ENCODE measurements at regions not wholly inside any gene's neighbourhood (a gene's known extent, or its start where the extent isn't known, plus 50 kb on each side); places are given as distances from the start of the nearest gene placed in this dataset.

DNA sequence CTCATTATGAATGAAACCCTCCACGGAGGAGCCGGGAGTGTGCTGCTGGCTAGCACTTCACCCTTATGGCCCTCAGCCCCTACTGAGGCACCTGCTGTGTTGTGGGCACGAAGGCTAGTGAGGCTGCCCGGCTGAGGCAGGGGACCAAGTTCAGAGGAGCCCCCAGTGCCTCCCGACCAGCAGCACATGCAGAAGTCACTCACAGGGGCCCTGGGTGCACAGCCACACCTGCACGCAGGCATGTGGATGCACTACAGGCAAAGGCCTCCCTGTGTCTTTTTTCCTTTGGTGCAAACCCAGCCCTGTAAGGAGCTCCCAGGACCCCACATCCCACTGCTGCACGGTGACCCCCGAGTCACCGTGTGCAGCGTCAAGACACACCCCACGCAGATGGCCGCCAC is 261.5 kb downstream of the BRD1 start:
- WGBS, 3 donors: 58 to 79% (median 65%) methylated on average over 12 of the region's 12 CpGs
- H3K4me1 ChIP-seq: no peaks in the 10 kb centered on the region
- H3K36me3 ChIP-seq (ENCODE audit: insufficient read depth in 1 of 2, low read depth in 1 of 2): no peaks in the 10 kb centered on the region
- H3K9me3 ChIP-seq: no peaks in the 10 kb centered on the region
- no peaks in the 10 kb centered on the region for H3K27me3 ChIP-seq (ENCODE audit: insufficient read depth in 3 of 3, low read length in 2 of 3)
- TF ChIP-seq, protein P1, sequence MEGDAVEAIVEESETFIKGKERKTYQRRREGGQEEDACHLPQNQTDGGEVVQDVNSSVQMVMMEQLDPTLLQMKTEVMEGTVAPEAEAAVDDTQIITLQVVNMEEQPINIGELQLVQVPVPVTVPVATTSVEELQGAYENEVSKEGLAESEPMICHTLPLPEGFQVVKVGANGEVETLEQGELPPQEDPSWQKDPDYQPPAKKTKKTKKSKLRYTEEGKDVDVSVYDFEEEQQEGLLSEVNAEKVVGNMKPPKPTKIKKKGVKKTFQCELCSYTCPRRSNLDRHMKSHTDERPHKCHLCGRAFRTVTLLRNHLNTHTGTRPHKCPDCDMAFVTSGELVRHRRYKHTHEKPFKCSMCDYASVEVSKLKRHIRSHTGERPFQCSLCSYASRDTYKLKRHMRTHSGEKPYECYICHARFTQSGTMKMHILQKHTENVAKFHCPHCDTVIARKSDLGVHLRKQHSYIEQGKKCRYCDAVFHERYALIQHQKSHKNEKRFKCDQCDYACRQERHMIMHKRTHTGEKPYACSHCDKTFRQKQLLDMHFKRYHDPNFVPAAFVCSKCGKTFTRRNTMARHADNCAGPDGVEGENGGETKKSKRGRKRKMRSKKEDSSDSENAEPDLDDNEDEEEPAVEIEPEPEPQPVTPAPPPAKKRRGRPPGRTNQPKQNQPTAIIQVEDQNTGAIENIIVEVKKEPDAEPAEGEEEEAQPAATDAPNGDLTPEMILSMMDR (IDR thresholded peaks at IDR 0.05): no peak
- no peak for ATAC-seq
- H3K4me3 ChIP-seq: no peak overlapping the region
- H3K27ac ChIP-seq: no peak overlapping the region
- DNase-seq: no peak
- intact Hi-C loops (cut with DNase I): no loop called here

DNA sequence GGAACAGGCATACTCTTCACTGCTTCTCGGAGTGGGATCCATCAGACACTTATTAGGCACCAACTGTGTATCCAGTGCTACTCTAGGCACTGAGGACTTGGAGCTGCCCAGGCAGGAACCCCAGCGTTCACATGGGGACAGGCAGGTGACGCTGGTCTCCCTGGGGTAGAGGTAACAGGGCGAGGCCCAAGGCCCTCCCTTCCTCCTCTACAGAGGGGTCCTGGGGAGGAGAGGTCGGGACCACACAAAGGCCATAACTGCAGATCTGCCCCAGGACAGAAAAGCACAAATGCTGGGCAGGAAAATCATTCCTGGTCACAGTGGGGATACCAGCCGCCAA is 262.2 kb downstream of the BRD1 start:
- no peak overlapping the region for H3K27ac ChIP-seq
- TF ChIP-seq, protein P1 (IDR thresholded peaks at IDR 0.05): no peak
- no peak overlapping the region for H3K4me3 ChIP-seq
- no peaks in the 10 kb centered on the region for H3K9me3 ChIP-seq
- H3K27me3 ChIP-seq (ENCODE audit: insufficient read depth in 3 of 3, low read length in 2 of 3): no peaks in the 10 kb centered on the region
- no peak for DNase-seq
- H3K4me1 ChIP-seq: no peaks in the 10 kb centered on the region
- 71 to 72% (median 71%) methylated on average over 5 to 6 of the region's 6 CpGs for whole genome bisulfite sequencing, 3 donors
- ATAC-seq: no peak
- no peaks in the 10 kb centered on the region for H3K36me3 ChIP-seq (ENCODE audit: insufficient read depth in 1 of 2, low read depth in 1 of 2)
- intact Hi-C loops (cut with DNase I): no loop called here

DNA sequence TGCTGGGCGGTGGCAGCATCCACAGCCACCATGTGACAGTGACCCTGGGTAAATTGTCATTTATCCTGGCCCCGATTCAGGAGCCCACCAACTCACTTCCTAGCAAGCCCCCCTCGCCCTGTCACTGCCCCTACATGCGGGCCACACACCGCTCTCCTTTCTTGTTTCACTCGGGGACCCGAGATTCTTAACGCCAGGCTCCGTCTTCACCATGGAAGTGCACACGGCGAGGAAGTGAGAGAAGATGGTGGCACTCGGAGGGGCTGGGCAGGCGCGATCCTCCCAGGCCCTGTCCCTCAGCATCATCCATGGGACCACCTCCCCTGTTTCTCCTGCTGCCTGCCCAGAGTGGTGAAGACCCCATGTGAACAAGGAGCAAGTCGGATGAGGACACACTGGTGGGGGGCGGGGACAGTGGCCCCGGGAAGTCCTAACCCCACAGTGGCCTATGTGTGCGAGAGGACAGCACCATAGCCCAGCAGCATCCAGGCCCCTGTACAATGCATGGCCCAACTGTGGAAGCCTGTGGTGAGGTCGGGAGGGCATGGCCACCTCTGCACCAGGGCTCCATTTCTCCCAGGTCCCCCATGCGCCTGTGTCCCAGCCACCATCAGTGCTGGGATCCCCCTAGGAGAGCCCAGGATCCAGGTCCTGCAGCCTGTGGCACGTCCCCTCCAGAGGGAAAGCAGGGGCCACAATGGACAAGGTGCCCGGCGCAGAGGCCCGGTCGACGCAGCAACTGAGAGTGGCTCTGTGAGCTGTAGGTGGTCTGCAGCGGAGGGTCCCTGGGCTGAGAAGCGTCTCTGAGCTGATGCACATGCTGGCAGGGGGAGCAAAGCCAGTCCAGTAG is 262.8 kb downstream of the BRD1 start:
- 94 to 97% (median 95%) methylated on average over 27 to 28 of the region's 28 CpGs for WGBS, 3 donors
- H3K36me3 ChIP-seq (ENCODE audit: insufficient read depth in 1 of 2, low read depth in 1 of 2): no peaks in the 10 kb centered on the region
- no peaks in the 10 kb centered on the region for H3K9me3 ChIP-seq
- no peaks in the 10 kb centered on the region for H3K4me1 ChIP-seq
- ATAC-seq (no peak), DNase-seq (no peak)
- no peak overlapping the region for H3K4me3 ChIP-seq
- TF ChIP-seq, protein P1 (IDR thresholded peaks at IDR 0.05): no peak
- no peaks in the 10 kb centered on the region for H3K27me3 ChIP-seq (ENCODE audit: insufficient read depth in 3 of 3, low read length in 2 of 3)
- H3K27ac ChIP-seq: no peak overlapping the region
- intact Hi-C loops (cut with DNase I): no loop called here

DNA sequence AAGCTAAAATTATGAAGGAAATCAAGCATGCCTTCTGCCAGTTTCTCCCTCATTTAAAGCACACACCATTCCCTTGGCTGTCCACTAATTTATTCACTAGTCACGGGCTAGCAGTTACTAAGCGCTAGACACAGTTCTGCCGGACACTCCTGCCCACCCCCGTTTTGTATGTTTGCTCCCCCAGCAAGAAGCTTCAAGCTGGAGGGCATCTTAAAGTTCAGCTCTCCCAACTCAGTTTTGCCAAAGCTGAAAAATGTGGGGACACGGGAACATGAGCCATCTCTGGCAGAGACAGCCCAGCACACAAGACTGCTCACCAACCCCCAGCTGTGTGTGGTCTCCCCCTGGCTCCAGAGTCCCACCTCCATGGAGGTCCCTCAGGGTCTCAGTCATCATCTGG is 263.6 kb downstream of the BRD1 start:
- Histone ChIP-seq H3K9me3 (no peaks in the 10 kb centered on the region), H3K4me3 (no peak overlapping the region), H3K27ac (no peak overlapping the region), H3K36me3 (ENCODE audit: insufficient read depth in 1 of 2, low read depth in 1 of 2) (no peaks in the 10 kb centered on the region), H3K4me1 (no peaks in the 10 kb centered on the region), H3K27me3 (ENCODE audit: insufficient read depth in 3 of 3, low read length in 2 of 3) (no peaks in the 10 kb centered on the region)
- TF ChIP-seq, protein P1 (IDR thresholded peaks at IDR 0.05): no peak
- intact Hi-C loops (cut with DNase I): no loop called here
- no peak for DNase-seq
- WGBS, 3 donors: 72 to 87% (median 77%) methylated on average over 5 of the region's 5 CpGs
- no peak for ATAC-seq

Measured in psoas muscle (tissue), 7 donors.